IPS-20b (cell line): ENCODE measurements at regions not wholly inside any gene's neighbourhood (a gene's known extent, or its start where the extent isn't known, plus 50 kb on each side); places are given as distances from the start of the nearest gene placed in this dataset.

Experiments used
- H3K27ac ChIP-seq: one replicate; pipeline ENCODE4 v1.5.1; 2013; ENCODE audit warnings: low read length
- H3K27me3 ChIP-seq: 2 replicates; pipeline ENCODE4 v1.6.1; 2013; ENCODE audit warnings: mild to moderate bottlenecking, low read length, inconsistent platforms; ENCODE audit not compliant: insufficient read depth
- H3K36me3 ChIP-seq: 2 replicates; pipeline ENCODE4 v1.6.1; 2013; ENCODE audit warnings: low read depth, mild to moderate bottlenecking, inconsistent platforms, low read length, moderate library complexity; ENCODE audit not compliant: insufficient read depth
- H3K4me1 ChIP-seq: 2 replicates; pipeline ENCODE4 v1.6.1; 2013; ENCODE audit warnings: mild to moderate bottlenecking, control low read depth, inconsistent platforms, low read length, moderate library complexity; ENCODE audit not compliant: insufficient read depth
- H3K4me3 ChIP-seq: 2 replicates; pipeline ENCODE4 v1.5.1; 2013; ENCODE audit warnings: mild to moderate bottlenecking, low read length, inconsistent platforms
- H3K9ac ChIP-seq: 2 replicates; pipeline ENCODE4 v1.6.1; 2013; ENCODE audit warnings: low read depth, mild to moderate bottlenecking, inconsistent platforms, low read length, moderate library complexity
- H3K9me3 ChIP-seq: 2 replicates; pipeline ENCODE4 v1.6.1; 2013; ENCODE audit warnings: mild to moderate bottlenecking, low read depth, low read length, inconsistent platforms; ENCODE audit not compliant: insufficient read depth

GRCh38 chr12:24599736-24600135 is 349.2 kb downstream of the BCAT1 start:
- Histone ChIP-seq H3K27ac (no peak overlapping the region), H3K9ac (no peak overlapping the region)

DNA sequence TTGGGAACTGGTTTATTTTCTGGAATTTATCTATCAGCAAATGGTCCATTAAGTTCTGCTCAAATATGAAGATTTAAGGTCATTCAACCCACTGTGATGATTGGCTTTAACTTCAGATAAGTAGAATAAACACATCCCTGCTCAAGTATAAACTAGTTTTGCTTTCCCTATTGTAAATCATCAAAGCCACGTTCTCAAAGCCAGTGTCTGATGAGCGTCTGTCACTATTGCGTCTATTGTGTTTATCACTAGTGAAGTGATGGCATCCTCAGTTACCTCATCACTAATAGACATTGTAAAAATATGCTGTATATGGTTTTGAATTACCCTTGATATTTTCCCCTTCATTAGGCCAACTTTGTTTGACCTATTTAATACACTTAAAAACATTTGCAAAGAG is 351.3 kb downstream of the BCAT1 start:
- no peaks in the 10 kb centered on the region for H3K36me3 ChIP-seq
- H3K27me3 ChIP-seq: no peaks in the 10 kb centered on the region
- H3K4me1 ChIP-seq: no peaks in the 10 kb centered on the region
- H3K4me3 ChIP-seq: no peak overlapping the region
- no peak overlapping the region for H3K27ac ChIP-seq
- H3K9ac ChIP-seq: no peak overlapping the region
- H3K9me3 ChIP-seq: no peaks in the 10 kb centered on the region

More at GRCh38 chr12:24599736-24600135, 349.2 kb downstream of the BCAT1 start:
- no peaks in the 10 kb centered on the region for H3K9me3 ChIP-seq
- H3K4me1 ChIP-seq: peaks cover 2% of the 10 kb centered on the region; the same call in 1 of the 2 replicates
- H3K27me3 ChIP-seq: no peaks in the 10 kb centered on the region
- H3K4me3 ChIP-seq: no peak overlapping the region
- H3K36me3 ChIP-seq: no peaks in the 10 kb centered on the region

DNA sequence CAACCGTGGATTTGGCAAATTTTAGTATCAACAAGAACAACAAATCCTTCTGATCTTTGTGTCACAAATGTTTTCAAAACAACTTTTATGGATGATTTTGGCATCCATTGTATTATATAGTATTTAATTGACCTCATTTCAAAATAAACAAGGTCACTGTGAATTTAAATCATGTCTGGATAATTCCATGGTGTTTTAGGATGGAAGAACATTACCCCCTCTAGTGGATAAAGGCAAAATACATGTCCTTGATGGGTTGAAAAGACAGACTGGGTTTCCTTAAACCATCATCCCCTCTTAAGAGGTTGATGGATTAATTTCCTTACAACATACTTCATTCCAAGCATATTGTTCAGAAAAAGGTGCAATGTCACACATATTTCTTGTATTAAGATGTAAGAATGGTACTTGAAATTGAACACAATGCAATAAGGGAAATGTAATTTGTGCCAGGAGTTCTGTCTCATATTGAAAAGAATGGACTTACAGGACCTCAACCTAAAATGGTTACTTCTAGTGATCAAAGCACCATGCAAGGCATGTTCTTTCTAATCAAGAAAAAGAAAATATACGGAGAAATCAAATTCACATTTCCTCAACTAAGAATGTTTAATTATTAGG is 352.0 kb downstream of the BCAT1 start:
- Histone ChIP-seq H3K27me3 (no peaks in the 10 kb centered on the region), H3K9me3 (no peaks in the 10 kb centered on the region), H3K9ac (no peak overlapping the region), H3K27ac (no peak overlapping the region), H3K4me1 (no peaks in the 10 kb centered on the region), H3K4me3 (no peak overlapping the region), H3K36me3 (no peaks in the 10 kb centered on the region)

GRCh38 chr12:24595652-24596235 is 353.2 kb downstream of the BCAT1 start:
- H3K4me3 ChIP-seq: no peak overlapping the region
- H3K27ac ChIP-seq: no peak overlapping the region
- no peak overlapping the region for H3K9ac ChIP-seq
- H3K27me3 ChIP-seq: no peaks in the 10 kb centered on the region
- H3K36me3 ChIP-seq: no peaks in the 10 kb centered on the region
- H3K4me1 ChIP-seq: 0 out of 2 replicates have a peak, but pooled peaks cover 7% of the 10 kb centered on the region
- H3K9me3 ChIP-seq: no peaks in the 10 kb centered on the region

GRCh38 chr12:24591715-24592440 is 357.0 kb downstream of the BCAT1 start:
- Histone ChIP-seq H3K9ac (no peak overlapping the region), H3K36me3 (no peaks in the 10 kb centered on the region), H3K4me3 (no peak overlapping the region), H3K9me3 (no peaks in the 10 kb centered on the region), H3K27me3 (no peaks in the 10 kb centered on the region), H3K27ac (no peak overlapping the region), H3K4me1 (0 out of 2 replicates have a peak, but pooled peaks cover 8% of the 10 kb centered on the region)

- H3K27me3 ChIP-seq: no peaks in the 10 kb centered on the region
- H3K4me1 ChIP-seq: 0 out of 2 replicates have a peak, but pooled peaks cover 8% of the 10 kb centered on the region
- no peak overlapping the region for H3K4me3 ChIP-seq
- no peaks in the 10 kb centered on the region for H3K36me3 ChIP-seq
- H3K9ac ChIP-seq: no peak overlapping the region
- H3K27ac ChIP-seq: no peak overlapping the region
- no peaks in the 10 kb centered on the region for H3K9me3 ChIP-seq
These were observed 357.7 kb downstream of the BCAT1 start for GRCh38 chr12:24591079-24591626.

GRCh38 chr12:24586293-24586692 is 362.6 kb downstream of the BCAT1 start:
- Histone ChIP-seq H3K9ac (no peak overlapping the region), H3K4me1 (0 out of 2 replicates have a peak, but pooled peaks cover 5% of the 10 kb centered on the region), H3K4me3 (no peak overlapping the region), H3K9me3 (no peaks in the 10 kb centered on the region), H3K27me3 (no peaks in the 10 kb centered on the region), H3K27ac (no peak overlapping the region), H3K36me3 (no peaks in the 10 kb centered on the region)

DNA sequence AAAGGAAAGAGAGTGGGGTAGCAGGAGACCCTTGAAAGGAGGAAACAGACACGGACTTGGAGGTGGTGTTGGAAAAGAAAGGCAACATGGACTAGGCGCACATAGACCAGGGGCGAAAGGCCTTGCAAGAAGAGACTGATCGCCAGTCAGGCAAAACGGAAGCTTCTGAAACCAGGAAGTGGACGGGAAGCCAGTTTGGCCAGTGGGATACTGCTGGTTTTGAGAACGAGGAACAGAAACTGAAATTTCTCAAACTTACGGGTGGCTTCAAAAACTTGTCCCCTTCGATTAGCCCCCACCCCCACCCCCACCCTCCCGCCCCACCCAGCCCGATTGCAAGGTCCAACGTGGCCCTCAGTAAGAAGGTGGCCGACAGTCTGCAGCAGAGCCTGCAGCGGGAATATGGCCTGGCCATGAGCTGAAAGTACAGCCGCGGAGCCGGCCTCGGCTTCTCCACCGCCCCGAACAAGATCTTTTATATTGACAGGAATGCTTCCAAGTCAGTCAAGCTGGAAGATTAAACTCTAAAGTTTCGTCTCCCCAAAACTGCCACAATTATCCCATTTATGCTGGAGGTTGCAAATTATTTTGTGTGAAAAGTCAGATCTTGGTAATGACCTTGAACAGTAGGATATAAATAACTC is 364.7 kb downstream of the BCAT1 start:
- no peaks in the 10 kb centered on the region for H3K36me3 ChIP-seq
- no peaks in the 10 kb centered on the region; the same call in 1 of the 2 replicates for H3K9me3 ChIP-seq
- no peaks in the 10 kb centered on the region for H3K4me1 ChIP-seq
- no peak overlapping the region for H3K9ac ChIP-seq
- no peak overlapping the region for H3K4me3 ChIP-seq
- no peak overlapping the region for H3K27ac ChIP-seq
- no peaks in the 10 kb centered on the region for H3K27me3 ChIP-seq

DNA sequence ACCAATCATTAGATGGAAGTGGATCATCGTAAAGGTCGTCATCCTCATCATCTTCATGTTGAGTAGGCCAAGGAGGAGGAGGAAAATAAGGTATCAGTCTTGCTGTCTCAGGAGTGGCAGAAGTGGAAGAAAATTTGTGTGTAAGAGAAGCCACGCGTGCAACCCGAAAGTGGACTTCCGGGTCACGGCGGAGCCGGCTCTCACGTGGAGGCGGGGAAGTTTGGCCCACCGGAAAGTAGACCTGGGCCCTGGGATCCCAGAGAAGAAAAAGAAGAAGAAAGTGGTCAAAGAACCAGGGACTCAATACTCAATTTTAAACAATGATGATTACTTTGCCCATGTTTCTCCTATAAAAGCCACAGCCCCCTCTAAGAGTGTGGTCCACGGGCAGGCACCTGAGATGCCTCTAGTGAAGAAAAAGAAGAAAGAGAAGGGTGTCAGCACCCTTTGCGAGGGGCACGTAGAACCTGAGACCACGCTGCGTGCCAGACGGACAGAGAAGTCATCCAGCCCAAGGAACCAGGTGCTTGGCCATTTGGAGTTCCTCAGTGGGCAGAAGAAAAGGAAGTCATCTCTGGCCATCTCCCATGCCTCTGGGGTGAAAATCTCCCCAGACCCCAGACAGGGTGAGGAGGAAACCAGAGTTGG is 365.8 kb downstream of the BCAT1 start:
- H3K4me1 ChIP-seq: no peaks in the 10 kb centered on the region; the same call in 1 of the 2 replicates
- no peaks in the 10 kb centered on the region; the same call in 1 of the 2 replicates for H3K9me3 ChIP-seq
- H3K36me3 ChIP-seq: no peaks in the 10 kb centered on the region
- no peak overlapping the region for H3K27ac ChIP-seq
- no peak overlapping the region for H3K4me3 ChIP-seq
- no peak overlapping the region for H3K9ac ChIP-seq
- no peaks in the 10 kb centered on the region for H3K27me3 ChIP-seq

DNA sequence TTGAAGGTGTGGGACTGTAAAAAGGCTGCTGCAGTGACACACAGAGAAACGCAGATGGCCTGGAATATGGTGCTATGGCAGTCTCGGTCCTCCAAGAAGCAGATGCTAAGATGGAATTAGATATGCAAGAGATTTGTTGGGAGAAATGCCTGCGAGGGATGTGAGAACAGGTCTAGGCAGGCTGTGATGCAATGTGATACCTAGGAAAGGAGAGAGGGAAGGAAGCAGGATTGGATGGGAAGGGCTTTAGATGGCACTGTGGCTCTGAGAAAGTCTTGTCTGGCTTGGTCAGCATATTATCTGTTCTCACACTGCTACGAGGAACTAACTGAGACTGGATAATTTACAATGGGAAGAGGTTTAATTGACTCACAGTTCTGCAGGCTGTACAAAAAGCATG is 374.4 kb downstream of the BCAT1 start:
- Histone ChIP-seq H3K27me3 (no peaks in the 10 kb centered on the region), H3K4me1 (no peaks in the 10 kb centered on the region; the same call in 1 of the 2 replicates), H3K27ac (no peak overlapping the region), H3K36me3 (no peaks in the 10 kb centered on the region), H3K4me3 (no peak overlapping the region), H3K9ac (no peak overlapping the region), H3K9me3 (no peaks in the 10 kb centered on the region; the same call in 1 of the 2 replicates)

DNA sequence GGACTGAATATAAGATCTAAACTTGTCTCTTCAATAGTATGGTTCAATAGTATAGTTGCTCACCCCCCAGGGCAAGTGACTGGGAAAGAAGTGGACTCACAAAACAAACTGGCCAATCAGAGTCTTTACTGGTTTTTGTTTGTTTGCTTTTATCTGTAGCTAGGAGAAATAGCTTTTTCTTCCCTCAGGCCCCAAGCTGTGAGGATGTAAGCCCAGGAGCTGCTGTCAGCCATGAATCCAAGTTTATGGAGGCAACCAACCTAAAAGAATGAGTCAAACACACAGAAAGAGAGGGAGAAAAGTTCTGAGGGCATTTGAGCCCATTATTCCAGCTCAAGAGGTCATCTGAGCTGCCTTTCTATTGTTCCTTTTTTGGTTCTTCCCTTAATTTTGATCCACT is 375.3 kb downstream of the BCAT1 start:
- Histone ChIP-seq H3K9me3 (no peaks in the 10 kb centered on the region), H3K27ac (no peak overlapping the region), H3K4me3 (no peak overlapping the region), H3K27me3 (no peaks in the 10 kb centered on the region), H3K9ac (no peak overlapping the region), H3K4me1 (no peaks in the 10 kb centered on the region; the same call in 1 of the 2 replicates), H3K36me3 (no peaks in the 10 kb centered on the region)
